Gastroesophageal sphincter (tissue), 4 donors: ENCODE measurements at regions not wholly inside any gene's neighbourhood (a gene's known extent, or its start where the extent isn't known, plus 50 kb on each side); places are given as distances from the start of the nearest gene placed in this dataset.

ENCODE experiments used
- ATAC-seq: fragments of 150-250 bp; one replicate; pipeline ENCODE4 v1.9.1; 2016; ENCODE audit warnings: mild to moderate bottlenecking, moderate library complexity
- H3K27ac ChIP-seq, 4 donors: fragments of 200-600 bp; sonication (generic) in 3 of 4; 1 replicate in 3 of 4; 2 replicates in 1 of 4; pipeline ENCODE4 v1.5.1; 2016 to 2019
- H3K27me3 ChIP-seq: fragments of 200-600 bp; sonication (generic); one replicate; pipeline ENCODE4 v1.5.1; 2019
- H3K36me3 ChIP-seq, 2 donors: fragments of 200-600 bp; sonication (generic); one replicate each; pipeline ENCODE4 v1.5.1; 2019; ENCODE audit warnings: control low read depth in 1 of 2
- H3K4me1 ChIP-seq, 3 donors: fragments of 200-600 bp; sonication (generic); 1 replicate in 2 of 3; 2 replicates in 1 of 3; pipeline ENCODE4 v1.5.1; 2016 to 2019; ENCODE audit warnings: control low read depth in 2 of 3
- H3K4me3 ChIP-seq, 2 donors: fragments of 200-600 bp; sonication (generic); one replicate each; pipeline ENCODE4 v1.5.1; 2019; ENCODE audit warnings: mild to moderate bottlenecking in 1 of 2, moderate library complexity in 1 of 2
- H3K9me3 ChIP-seq, 3 donors: fragments of 200-600 bp; sonication (generic); one replicate each; pipeline ENCODE4 v1.5.1; 2017 to 2019; ENCODE audit warnings: control low read depth in 2 of 3
- CTCF ChIP-seq, 4 experiments: fragments of 200-600 bp in 2 of 4; fragments of 450-650 bp in 2 of 4; sonication (generic) in 1 of 4; IDR thresholded peaks; one replicate each; pipeline ENCODE4 v1.5.1; 2017 to 2019; ENCODE audit warnings: antibody characterized with exemption in 4 of 4, mild to moderate bottlenecking in 2 of 4, moderate library complexity in 2 of 4
- EP300 ChIP-seq: sonication (generic); formaldehyde crosslinking; IDR thresholded peaks from one replicate; pipeline ENCODE4 v1.6.1; 2017; ENCODE audit warnings: antibody characterized with exemption, mild to moderate bottlenecking
- POLR2A ChIP-seq, 2 donors: fragments of 450-650 bp; IDR thresholded peaks; one replicate each; pipeline ENCODE4 v1.6.1; 2017; ENCODE audit warnings: antibody characterized with exemption in 2 of 2, mild to moderate bottlenecking in 2 of 2, moderate library complexity in 1 of 2
- POLR2AphosphoS5 ChIP-seq: sonication (generic); formaldehyde crosslinking; IDR thresholded peaks from one replicate; pipeline ENCODE4 v1.6.1; 2017; ENCODE audit warnings: antibody characterized with exemption
- WGBS, 2 donors: methylation state at CpG; one replicate each; pipeline ENCODE4 v1.1.5; 2018; ENCODE audit warnings: low coverage in 1 of 2; 5-methylcytosine and 5-hydroxymethylcytosine counted together

- no peak overlapping the region for H3K27ac ChIP-seq
- H3K27me3 ChIP-seq, result no peaks in the 10 kb centered on the region
- no peaks in the 10 kb centered on the region for H3K4me1 ChIP-seq
- TF ChIP-seq EP300, result no peak
- TF ChIP-seq CTCF (IDR thresholded peaks at IDR 0.05), result no peak
- no peak for TF ChIP-seq POLR2A (IDR thresholded peaks at IDR 0.05)
- no peak for TF ChIP-seq POLR2AphosphoS5
- no peak overlapping the region for H3K4me3 ChIP-seq
- H3K36me3 ChIP-seq, result no peaks in the 10 kb centered on the region
- no peaks in the 10 kb centered on the region for H3K9me3 ChIP-seq
- WGBS, 2 donors, result 57% methylated on average over 2 of the region's 2 CpGs
- ATAC-seq, result no peak
Measured at GRCh38 chr2:76556018-76556417, 845.3 kb upstream of the GCFC2 start.

- WGBS, 2 donors, result 45% methylated on average over 1 of the region's 1 CpG; no CpG with 5 or more reads in 1 of the 2 donors
- Histone ChIP-seq H3K9me3 (no peaks in the 10 kb centered on the region), H3K27ac (no peak overlapping the region), H3K36me3 (no peaks in the 10 kb centered on the region), H3K4me1 (no peaks in the 10 kb centered on the region), H3K27me3 (no peaks in the 10 kb centered on the region), H3K4me3 (no peak overlapping the region)
- ATAC-seq, result no peak
- no peak for TF ChIP-seq POLR2A (IDR thresholded peaks at IDR 0.05)
- no peak for TF ChIP-seq EP300
- no peak for TF ChIP-seq CTCF (IDR thresholded peaks at IDR 0.05)
- no peak for TF ChIP-seq POLR2AphosphoS5
Measured at GRCh38 chr2:76546207-76546606, 835.5 kb upstream of the GCFC2 start.

- H3K9me3 ChIP-seq, result no peaks in the 10 kb centered on the region
- ATAC-seq, result no peak
- H3K4me1 ChIP-seq, result no peaks in the 10 kb centered on the region
- H3K27ac ChIP-seq, result no peak overlapping the region
- no peak overlapping the region for H3K4me3 ChIP-seq
- no peaks in the 10 kb centered on the region for H3K36me3 ChIP-seq
- TF ChIP-seq POLR2AphosphoS5 (no peak), EP300 (no peak), POLR2A (IDR thresholded peaks at IDR 0.05) (no peak), CTCF (IDR thresholded peaks at IDR 0.05) (no peak)
- no peaks in the 10 kb centered on the region for H3K27me3 ChIP-seq
- WGBS, 2 donors, result 42 to 64% methylated on average over 3 of the region's 3 CpGs
Measured at GRCh38 chr2:76544901-76545300, 834.2 kb upstream of the GCFC2 start.

- no peaks in the 10 kb centered on the region for H3K27me3 ChIP-seq
- no peaks in the 10 kb centered on the region for H3K4me1 ChIP-seq
- no peak for TF ChIP-seq CTCF (IDR thresholded peaks at IDR 0.05)
- TF ChIP-seq POLR2AphosphoS5, result no peak
- no peak overlapping the region for H3K27ac ChIP-seq
- no peaks in the 10 kb centered on the region for H3K36me3 ChIP-seq
- no peak overlapping the region for H3K4me3 ChIP-seq
- WGBS, 2 donors, result 54 to 79% methylated on average over 1 to 2 of the region's 3 CpGs
- ATAC-seq, result no peak
- no peaks in the 10 kb centered on the region for H3K9me3 ChIP-seq
Measured at GRCh38 chr2:76517574-76517909, 806.8 kb upstream of the GCFC2 start.

GRCh38 chr2:76516861-76517573, 806.3 kb upstream of the GCFC2 start:
- H3K27ac ChIP-seq, result no peak overlapping the region
- no peak for ATAC-seq
- H3K36me3 ChIP-seq, result no peaks in the 10 kb centered on the region
- H3K9me3 ChIP-seq, result no peaks in the 10 kb centered on the region
- no peak for TF ChIP-seq POLR2A (IDR thresholded peaks at IDR 0.05)
- TF ChIP-seq POLR2AphosphoS5, result no peak
- TF ChIP-seq EP300, result no peak
- TF ChIP-seq CTCF (IDR thresholded peaks at IDR 0.05), result no peak
- no peaks in the 10 kb centered on the region for H3K4me1 ChIP-seq
- 93 to 100% methylated on average over 1 of the region's 1 CpG for WGBS, 2 donors
- H3K27me3 ChIP-seq, result no peaks in the 10 kb centered on the region
- H3K4me3 ChIP-seq, result no peak overlapping the region
